IMR-90 (cell line): ENCODE measurements at regions not wholly inside any gene's neighbourhood (a gene's known extent, or its start where the extent isn't known, plus 50 kb on each side); places are given as distances from the start of the nearest gene placed in this dataset.
A peak's percentile ranks its signal among the peaks of the same experiment; 100 is the strongest.

ENCODE experiments used
- ATAC-seq: fragments of 200-7000 bp; cut with Tn5 transposase; 2 replicates; pipeline ENCODE4 v1.9.1; 2020; ENCODE audit warnings: low read depth, mild to moderate bottlenecking, moderate library complexity
- BruUV-seq: library from RNA; stranded (reverse); fragments of 400-500 nt; replicated peaks from 2 replicates; lab custom pipeline; 2021; lab: Mats Ljungman, UMichigan
- CTCF ChIA-PET: fragments of 300-600 bp; formaldehyde crosslinking; extraction: SDS; loops from one replicate; lab custom pipeline; 2021; ENCODE audit warnings: antibody characterized with exemption; lab: Yijun Ruan, JAX
- POLR2A ChIA-PET: fragments of 300-600 bp; sonication (Branson Sonifier 250); formaldehyde crosslinking; loops from one replicate; lab custom pipeline; 2022; ENCODE audit warnings: antibody characterized with exemption; ENCODE audit not compliant: unreplicated experiment; lab: Charles Lee
- DNase-seq: peaks from one replicate; pipeline ENCODE4 v3.0.0; 2013
- H2AFZ ChIP-seq: replicated peaks from 2 replicates; pipeline ENCODE3; 2013; ENCODE audit warnings: low read length, mild to moderate bottlenecking; ENCODE audit not compliant: poor library complexity
- H2AK5ac ChIP-seq: 2 replicates; pipeline ENCODE4 v1.6.1; 2013; ENCODE audit warnings: low read depth, low read length, inconsistent platforms
- H2AK9ac ChIP-seq: replicated peaks from 2 replicates; pipeline ENCODE3; 2013; ENCODE audit warnings: mild to moderate bottlenecking, low read depth, low read length, moderate library complexity; ENCODE audit not compliant: poor library complexity
- H2BK120ac ChIP-seq: 2 replicates; pipeline ENCODE4 v1.6.1; 2013; ENCODE audit warnings: low read depth, low read length, inconsistent platforms
- H2BK15ac ChIP-seq: 3 replicates; pipeline ENCODE4 v1.6.1; 2013; ENCODE audit warnings: low read depth, low read length, inconsistent platforms
- H2BK20ac ChIP-seq: 2 replicates; pipeline ENCODE4 v1.6.1; 2013; ENCODE audit warnings: low read depth, mild to moderate bottlenecking, inconsistent platforms, low read length, moderate library complexity
- H2BK5ac ChIP-seq: 2 replicates; pipeline ENCODE4 v1.6.1; 2013; ENCODE audit warnings: mild to moderate bottlenecking, low read depth, low read length, inconsistent platforms; ENCODE audit not compliant: poor library complexity, severe bottlenecking
- H3K14ac ChIP-seq: replicated peaks from 2 replicates; pipeline ENCODE4 v1.6.1; 2013; ENCODE audit warnings: low read depth, low read length, inconsistent platforms
- H3K18ac ChIP-seq: 2 replicates; pipeline ENCODE4 v1.6.1; 2013; ENCODE audit warnings: low read depth, low read length, control low read depth
- H3K23ac ChIP-seq: 2 replicates; pipeline ENCODE4 v1.6.1; 2013; ENCODE audit warnings: low read depth, low read length, inconsistent platforms
- H3K27ac ChIP-seq: 2 replicates; pipeline ENCODE4 v1.5.1; 2013; ENCODE audit warnings: mild to moderate bottlenecking, control low read depth, low read length; ENCODE audit not compliant: insufficient read depth
- H3K27me3 ChIP-seq: 2 replicates; pipeline ENCODE4 v1.6.1; 2013; ENCODE audit warnings: low read length; ENCODE audit not compliant: control insufficient read depth, insufficient read depth
- H3K36me3 ChIP-seq: 2 replicates; pipeline ENCODE4 v1.6.1; 2013; ENCODE audit warnings: low read length, mixed read lengths; ENCODE audit not compliant: control insufficient read depth, insufficient read depth
- H3K4ac ChIP-seq: 2 replicates; pipeline ENCODE4 v1.6.1; 2013; ENCODE audit warnings: low read depth, low read length, inconsistent platforms
- H3K4me1 ChIP-seq: 2 replicates; pipeline ENCODE4 v1.6.1; 2013; ENCODE audit warnings: low read length, mixed read lengths; ENCODE audit not compliant: control insufficient read depth, insufficient read depth
- H3K4me2 ChIP-seq: 2 replicates; pipeline ENCODE4 v1.6.1; 2013; ENCODE audit warnings: low read depth, mild to moderate bottlenecking, control low read depth, low read length, moderate library complexity
- H3K4me3 ChIP-seq: 2 replicates; pipeline ENCODE4 v1.5.1; 2013; ENCODE audit warnings: low read depth, mild to moderate bottlenecking, control low read depth, low read length, moderate library complexity; ENCODE audit not compliant: insufficient read depth
- H3K56ac ChIP-seq: 2 replicates; pipeline ENCODE4 v1.6.1; 2013; ENCODE audit warnings: low read length, inconsistent platforms; ENCODE audit not compliant: insufficient read depth; ENCODE audit errors: extremely low read depth
- H3K79me1 ChIP-seq, 2 experiments: 2 replicates each; pipeline ENCODE4 v1.6.1; 2013; ENCODE audit warnings: low read length in 2 of 2, inconsistent platforms in 1 of 2, low read depth in 1 of 2
- H3K9ac ChIP-seq: 2 replicates; pipeline ENCODE4 v1.6.1; 2013; ENCODE audit warnings: low read depth, low read length, control low read depth
- H3K9me1 ChIP-seq: 2 replicates; pipeline ENCODE4 v1.6.1; 2013; ENCODE audit warnings: low read length, inconsistent platforms; ENCODE audit not compliant: insufficient read depth
- H3K9me3 ChIP-seq: 2 replicates; pipeline ENCODE4 v1.6.1; 2013; ENCODE audit warnings: low read length; ENCODE audit not compliant: control insufficient read depth, insufficient read depth
- H4K20me1 ChIP-seq: 2 replicates; pipeline ENCODE4 v1.6.1; 2013; ENCODE audit warnings: low read length, inconsistent platforms; ENCODE audit not compliant: insufficient read depth
- H4K5ac ChIP-seq: 2 replicates; pipeline ENCODE4 v1.6.1; 2013; ENCODE audit warnings: mild to moderate bottlenecking, low read depth, low read length, control low read depth
- H4K8ac ChIP-seq, 2 experiments: 2 replicates each; pipeline ENCODE4 v1.6.1; 2013; ENCODE audit warnings: low read depth in 2 of 2, low read length in 2 of 2, control low read depth in 1 of 2, inconsistent platforms in 1 of 2
- H4K91ac ChIP-seq: 2 replicates; pipeline ENCODE4 v1.6.1; 2013; ENCODE audit warnings: low read depth, low read length, inconsistent platforms; ENCODE audit not compliant: insufficient read depth
- CEBPB ChIP-seq: IDR thresholded peaks from 2 replicates; pipeline ENCODE4 v1.6.1; 2012; ENCODE audit warnings: low read depth, low read length, improper control_type of control experiment
- CHD1 ChIP-seq: IDR thresholded peaks from 2 replicates; pipeline ENCODE4 v1.6.1; 2012; ENCODE audit warnings: low read depth, low read length, improper control_type of control experiment
- MXI1 ChIP-seq: IDR thresholded peaks from 2 replicates; pipeline ENCODE4 v1.6.1; 2012; ENCODE audit warnings: low read depth, mild to moderate bottlenecking, low read length, moderate library complexity, borderline replicate concordance
- POLR2A ChIP-seq: IDR thresholded peaks from 2 replicates; pipeline ENCODE4 v1.6.1; 2012; ENCODE audit warnings: mild to moderate bottlenecking, low read depth, low read length
- RCOR1 ChIP-seq: IDR thresholded peaks from 2 replicates; pipeline ENCODE4 v1.6.1; 2012; ENCODE audit warnings: mild to moderate bottlenecking, low read length, improper control_type of control experiment; ENCODE audit not compliant: insufficient replicate concordance
- SMC3 ChIP-seq: fragments of 150-350 bp; IDR thresholded peaks from 2 replicates; pipeline ENCODE4 v1.6.1; 2016; ENCODE audit warnings: low read depth, mild to moderate bottlenecking, antibody characterized with exemption, low read length, moderate library complexity
- WGBS, 2 experiments: methylation state at CpG; one replicate each; pipeline versions ENCODE4 v1.1.5 to v1.1.7; 2013; ENCODE audit warnings: missing lambda C conversion rate in 2 of 2; ENCODE audit not compliant: insufficient read length in 1 of 2; ENCODE audit errors: extremely low coverage in 2 of 2; 5-methylcytosine and 5-hydroxymethylcytosine counted together
- dilution Hi-C: fragments of 300-500 bp; cut with HindIII; formaldehyde crosslinking; loops from one replicate; pipeline ENCODE4 v1.14.3; 2018; ENCODE audit warnings: low sequenced_read_pairs; ENCODE audit not compliant: unreplicated experiment
- in situ Hi-C: fragments of 300-500 bp; cut with MboI; formaldehyde crosslinking; loops from 3 replicates; pipeline ENCODE4 v1.14.3; 2019; ENCODE audit warnings: low sequenced_read_pairs, inconsistent platforms, mixed read lengths
- intact Hi-C: fragments of 100-400 bp; cut with micrococcal nuclease; formaldehyde crosslinking; loops from 2 replicates; pipeline ENCODE4 v1.10.0; 2022
- TF ChIP-seq, protein P1 (sequence below): fragments of 150-350 bp; IDR thresholded peaks from 2 replicates; pipeline ENCODE4 v1.6.1; 2016; ENCODE audit warnings: low read depth, mild to moderate bottlenecking, low read length, moderate library complexity, borderline replicate concordance

DNA sequence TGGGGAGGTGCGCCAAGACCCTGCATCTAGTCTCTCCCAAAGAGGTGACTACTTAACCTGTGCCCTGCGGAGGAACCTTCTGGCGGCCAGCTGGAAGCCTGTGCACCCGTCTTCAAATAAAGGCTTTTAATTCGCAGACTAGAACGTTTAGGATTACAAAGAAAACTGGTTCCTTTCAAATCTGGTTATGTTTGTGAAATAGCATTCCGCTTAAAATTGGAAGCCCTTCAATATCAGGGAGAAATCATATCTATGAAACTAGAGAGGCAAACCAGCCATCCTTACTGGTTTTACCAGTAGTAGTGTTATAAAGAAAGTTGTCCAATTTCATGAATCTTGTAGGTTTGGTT, 250.8 kb downstream of the FAM72C start:
- dilution Hi-C loops, result no loop called here
- in situ Hi-C loops, result no loop called here
- Histone ChIP-seq H3K4me1 (no peaks in the 10 kb centered on the region), H3K27ac (no peak overlapping the region), H3K14ac (no peak overlapping the region), H3K18ac (no peak overlapping the region), H2AK9ac (no peak overlapping the region), H4K5ac (no peak overlapping the region), H2BK15ac (no peak overlapping the region), H3K9me3 (no peaks in the 10 kb centered on the region), H2AK5ac (no peak overlapping the region), H2BK5ac (no peak overlapping the region), H4K8ac (no peak overlapping the region), H3K79me1 (no peaks in the 10 kb centered on the region), H2BK20ac (no peak overlapping the region), H2BK120ac (no peak overlapping the region), H2AFZ (peak overlapping the region; percentile 13), H3K36me3 (no peaks in the 10 kb centered on the region), H3K4me3 (no peak overlapping the region), H3K56ac (no peak overlapping the region), H3K4ac (no peak overlapping the region), H3K27me3 (peaks cover 9% of the 10 kb centered on the region), H3K9ac (no peak overlapping the region), H3K9me1 (no peaks in the 10 kb centered on the region), H3K4me2 (no peak overlapping the region), H4K91ac (no peak overlapping the region), H3K23ac (no peak overlapping the region), H4K20me1 (no peaks in the 10 kb centered on the region)
- no peak for ATAC-seq
- intact Hi-C loops, result no loop called here
- ChIA-PET CTCF (no interaction called here), POLR2A (no interaction called here)
- TF ChIP-seq, protein P1, sequence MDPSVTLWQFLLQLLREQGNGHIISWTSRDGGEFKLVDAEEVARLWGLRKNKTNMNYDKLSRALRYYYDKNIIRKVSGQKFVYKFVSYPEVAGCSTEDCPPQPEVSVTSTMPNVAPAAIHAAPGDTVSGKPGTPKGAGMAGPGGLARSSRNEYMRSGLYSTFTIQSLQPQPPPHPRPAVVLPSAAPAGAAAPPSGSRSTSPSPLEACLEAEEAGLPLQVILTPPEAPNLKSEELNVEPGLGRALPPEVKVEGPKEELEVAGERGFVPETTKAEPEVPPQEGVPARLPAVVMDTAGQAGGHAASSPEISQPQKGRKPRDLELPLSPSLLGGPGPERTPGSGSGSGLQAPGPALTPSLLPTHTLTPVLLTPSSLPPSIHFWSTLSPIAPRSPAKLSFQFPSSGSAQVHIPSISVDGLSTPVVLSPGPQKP, result no peak
- TF ChIP-seq CEBPB (no peak), MXI1 (no peak), SMC3 (no peak), POLR2A (no peak), RCOR1 (no peak), CHD1 (no peak)
- no CpG with 5 or more reads among the region's 7 CpGs for WGBS, 2 experiments
- DNase-seq, result no peak
- no TSS peak for BruUV-seq
